RPMI7951 (cell line): ENCODE measurements at regions not wholly inside any gene's neighbourhood (a gene's known extent, or its start where the extent isn't known, plus 50 kb on each side); places are given as distances from the start of the nearest gene placed in this dataset.
"Not testable (repeated sequence)": the region's sequence is repeated elsewhere in the genome, so short reads cannot be mapped to it uniquely, and the experiment has no call there.

Source experiments
- DNase-seq: peaks from one replicate; pipeline ENCODE4 v3.0.0-alpha.2; 2012; ENCODE audit warnings: low read depth

DNA sequence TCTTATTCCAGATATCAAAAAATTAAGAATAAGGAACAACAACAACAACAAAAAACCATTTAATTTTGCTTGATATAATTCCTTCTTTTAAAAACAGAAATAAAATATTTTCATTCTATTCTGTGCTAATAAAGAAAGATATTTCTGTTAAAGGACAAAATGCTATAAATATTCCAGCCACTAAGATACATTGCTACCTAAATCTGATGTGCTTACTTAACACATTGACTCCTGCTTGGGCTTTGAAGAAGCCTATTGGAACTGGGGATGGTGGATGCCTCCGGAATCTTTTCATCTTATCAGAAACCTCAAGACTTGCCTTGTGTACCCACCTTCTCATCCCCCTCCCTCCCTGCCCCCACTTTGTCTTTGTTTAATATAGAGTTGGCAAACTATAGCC is 320.2 kb downstream of the MEX3B start:
- no peak for DNase-seq

DNA sequence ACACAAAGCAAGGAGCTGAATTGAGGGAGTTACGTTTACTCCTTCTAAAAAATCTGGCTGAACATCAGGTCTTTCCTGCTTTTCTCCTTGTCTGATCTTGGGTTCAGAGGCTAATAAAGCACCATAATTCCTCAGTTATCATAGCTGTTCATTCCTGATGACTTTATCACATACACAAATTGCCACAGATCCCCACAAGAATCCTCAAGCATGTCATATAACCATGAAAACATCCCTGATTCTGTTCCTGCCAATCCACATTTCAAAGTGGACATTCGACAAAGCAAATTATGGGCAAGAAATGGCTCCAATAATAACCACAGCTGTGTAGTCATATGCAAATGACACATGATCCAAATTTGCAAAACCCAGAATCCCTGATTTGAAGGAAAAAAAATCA is 321.3 kb downstream of the MEX3B start:
- DNase-seq = no peak

DNA sequence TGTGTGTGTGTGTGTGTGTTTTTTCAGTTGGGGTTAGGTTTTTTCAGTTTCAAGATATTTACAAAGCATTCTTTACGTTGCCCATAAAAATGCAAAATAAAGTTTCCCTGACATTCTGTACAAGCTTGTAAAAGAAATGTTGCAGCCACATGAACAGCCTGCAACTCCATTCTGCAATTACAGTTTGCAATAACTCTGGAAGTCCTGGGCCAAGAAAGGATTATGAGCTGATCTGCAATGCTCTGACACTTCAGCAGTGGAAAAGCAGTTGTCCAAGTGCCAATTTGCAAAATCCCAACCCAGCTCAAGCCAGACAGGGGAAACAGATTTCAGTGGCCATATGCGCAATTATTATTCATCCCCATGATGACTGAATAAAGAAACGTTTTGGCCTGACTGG is 322.1 kb downstream of the MEX3B start:
- no peak for DNase-seq

DNA sequence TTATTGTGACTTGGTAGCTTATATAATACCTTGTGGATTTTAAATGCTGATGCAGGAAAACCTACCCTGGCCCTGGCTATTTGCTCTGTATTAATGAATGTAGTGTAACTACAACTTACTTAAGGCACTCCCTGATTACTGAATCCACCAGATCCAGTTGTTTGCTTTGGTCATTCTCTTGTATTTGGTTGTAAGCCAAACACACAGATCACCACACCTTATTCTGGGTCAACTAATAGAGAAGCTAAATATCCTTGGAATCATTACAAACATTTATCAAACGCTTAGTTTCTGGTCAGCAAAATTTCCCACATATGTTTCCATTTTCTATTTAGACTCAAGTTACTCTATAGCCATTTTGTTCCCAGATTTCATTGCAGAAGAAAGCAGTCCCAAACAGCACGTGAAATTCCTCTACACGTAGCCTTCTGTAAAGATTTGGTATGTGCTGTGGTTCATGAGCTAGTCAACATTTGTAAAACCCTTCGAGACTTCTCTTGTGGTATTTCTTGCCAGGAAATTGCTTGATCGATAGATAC is 322.6 kb downstream of the MEX3B start:
- DNase-seq = no peak

DNA sequence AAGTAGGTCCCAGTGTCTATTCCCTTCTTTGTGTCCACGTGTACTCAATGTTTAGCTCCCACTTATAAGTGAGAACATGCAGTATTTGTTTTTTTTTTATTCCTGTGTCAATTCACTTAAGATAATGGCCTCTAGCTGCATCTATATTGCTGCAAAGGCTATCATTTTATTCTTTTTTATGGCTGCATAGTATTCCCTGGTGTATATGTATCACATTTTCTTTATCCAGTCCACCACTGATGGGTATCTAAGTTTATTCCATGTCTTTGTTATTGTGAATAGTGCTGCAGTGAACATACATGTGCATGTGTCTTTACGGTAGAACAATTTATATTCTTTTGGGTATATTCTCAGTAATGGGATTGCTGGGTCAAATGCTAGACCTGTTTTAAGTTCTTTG is 329.4 kb downstream of the MEX3B start:
- not testable (repeated sequence) for DNase-seq

DNA sequence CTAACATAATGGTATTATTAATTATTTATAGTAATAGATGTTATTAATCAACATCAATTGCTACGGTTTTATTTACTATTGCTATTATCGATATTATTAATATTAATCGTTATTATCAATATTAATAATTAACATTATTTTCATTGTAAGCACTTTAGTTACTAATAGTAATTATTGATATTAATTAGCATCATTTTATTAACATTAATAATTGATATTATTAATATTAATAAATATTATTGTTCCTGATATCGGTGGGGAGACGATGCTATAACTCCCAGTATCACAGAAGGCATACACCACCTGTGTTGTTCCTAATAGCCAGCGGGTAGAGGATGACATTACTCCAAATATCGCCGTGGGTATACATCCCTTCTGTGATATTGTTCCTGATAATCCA is 335.5 kb downstream of the MEX3B start:
- DNase-seq = no peak

DNA sequence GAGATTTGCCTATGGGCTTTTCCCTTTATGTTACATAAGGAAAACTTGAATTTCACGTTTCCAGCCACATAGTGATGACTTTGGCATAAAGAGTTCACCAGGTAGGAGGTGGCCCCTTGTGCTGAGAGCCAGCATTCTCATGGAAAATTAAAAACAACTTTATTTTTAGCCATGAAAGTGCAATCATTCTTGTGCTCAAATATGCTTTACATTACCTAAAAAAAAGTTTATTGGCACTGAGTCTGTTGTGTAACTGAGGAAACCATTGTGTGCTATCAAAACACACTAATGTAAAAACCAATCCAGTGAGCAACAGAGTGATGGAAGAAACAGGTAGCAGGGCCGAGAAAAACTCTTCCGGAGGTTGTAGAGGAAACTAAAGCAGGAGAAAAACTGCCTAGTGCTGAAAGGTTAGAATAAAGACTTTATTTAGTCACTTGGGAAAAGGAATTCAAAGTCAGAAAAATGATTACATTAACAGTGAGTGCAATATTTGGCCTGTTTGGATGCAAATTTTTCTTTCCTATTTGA is 332.9 kb upstream of the TMC3 start:
- DNase-seq = not testable (repeated sequence)

DNA sequence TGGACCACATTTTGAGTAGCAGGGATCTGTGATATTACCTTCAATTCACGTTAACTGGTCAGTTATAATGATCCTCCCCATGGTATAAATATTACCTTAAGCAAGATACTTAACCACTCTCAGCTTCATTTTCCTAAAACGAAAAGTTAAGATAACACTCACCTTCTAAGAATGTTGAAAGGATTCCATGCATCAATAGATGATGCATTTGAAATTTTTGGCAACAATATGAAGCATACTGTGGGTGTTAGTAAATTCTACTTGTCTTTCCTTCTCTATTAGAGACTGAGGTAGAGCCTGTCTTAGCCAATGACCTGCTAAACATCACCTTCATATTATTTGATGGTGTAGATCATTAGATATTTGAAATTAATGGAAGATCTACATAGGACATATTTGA is 331.7 kb upstream of the TMC3 start:
- not testable (repeated sequence) for DNase-seq

DNA sequence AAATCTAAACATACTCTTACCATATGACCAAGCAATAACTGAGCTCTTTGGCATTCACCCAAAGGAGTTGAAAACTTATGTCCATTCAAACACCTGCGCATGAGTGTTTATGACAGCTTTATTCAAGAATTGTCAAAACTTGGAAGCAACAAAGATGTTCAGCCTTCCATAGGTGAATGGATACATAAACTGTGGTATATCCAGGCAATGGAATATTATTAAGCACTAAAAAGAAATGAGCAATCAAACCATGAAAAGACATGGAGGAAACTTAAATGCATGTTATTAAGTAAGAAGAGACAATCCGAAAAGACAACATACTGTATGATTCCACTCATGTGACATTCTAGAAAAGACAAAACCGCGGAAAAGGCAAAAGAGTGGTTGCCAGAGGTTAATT is 312.0 kb upstream of the TMC3 start:
- no peak for DNase-seq

DNA sequence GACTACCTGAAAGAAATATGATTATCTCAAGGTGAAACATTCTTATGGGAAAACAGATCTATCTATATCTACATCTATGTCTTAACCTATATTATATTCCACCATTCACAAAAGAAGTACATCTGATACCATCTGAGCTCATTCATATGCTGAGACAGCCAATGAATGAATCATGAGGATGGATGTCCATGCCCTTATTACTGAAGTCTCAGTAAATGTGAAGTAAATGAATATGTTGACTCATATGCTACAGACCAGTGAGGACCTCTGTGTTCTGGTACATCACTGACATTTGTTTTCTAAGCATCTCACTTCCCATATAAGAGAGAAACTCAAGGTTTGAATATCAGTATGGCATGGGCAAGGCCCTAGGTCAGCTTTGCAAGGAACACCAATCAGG is 311.2 kb upstream of the TMC3 start:
- DNase-seq = no peak

DNA sequence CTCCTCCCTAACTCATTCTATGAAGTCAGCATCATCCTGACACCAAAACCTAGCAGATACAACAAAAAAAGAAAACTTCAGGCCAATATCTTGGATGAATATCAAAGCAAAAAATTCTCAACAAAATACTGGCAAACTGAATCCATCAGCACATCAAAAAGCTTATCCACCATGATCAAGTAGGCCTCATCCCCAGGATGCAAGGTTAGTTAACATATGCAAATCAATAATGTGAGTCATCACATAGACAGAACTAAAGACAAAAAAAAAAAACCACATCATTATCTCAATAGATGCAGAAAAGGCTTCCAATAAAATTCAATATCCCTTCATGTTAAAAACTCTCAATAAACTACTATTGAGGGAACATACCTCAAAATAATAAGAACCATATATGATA is 306.8 kb upstream of the TMC3 start:
- no peak for DNase-seq

DNA sequence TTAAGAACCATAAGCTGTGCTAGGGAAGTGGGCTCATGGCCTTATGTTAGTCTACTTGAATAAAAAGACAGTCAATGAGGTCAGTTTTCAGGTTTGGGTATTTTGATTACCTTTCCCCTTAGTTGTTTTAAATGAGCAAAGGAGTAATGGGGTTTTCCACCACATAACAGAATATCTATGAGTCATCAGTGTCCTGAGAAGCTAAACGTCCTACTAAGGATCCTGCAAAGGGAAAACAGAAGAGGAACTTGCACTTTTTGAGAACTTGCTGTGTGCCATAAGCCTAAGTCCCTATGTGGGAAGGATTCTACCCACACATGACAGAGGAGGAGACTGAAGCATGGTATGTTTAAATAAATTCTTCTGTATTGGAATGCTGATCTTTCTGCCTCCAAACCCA is 292.8 kb upstream of the TMC3 start:
- DNase-seq = no peak

DNA sequence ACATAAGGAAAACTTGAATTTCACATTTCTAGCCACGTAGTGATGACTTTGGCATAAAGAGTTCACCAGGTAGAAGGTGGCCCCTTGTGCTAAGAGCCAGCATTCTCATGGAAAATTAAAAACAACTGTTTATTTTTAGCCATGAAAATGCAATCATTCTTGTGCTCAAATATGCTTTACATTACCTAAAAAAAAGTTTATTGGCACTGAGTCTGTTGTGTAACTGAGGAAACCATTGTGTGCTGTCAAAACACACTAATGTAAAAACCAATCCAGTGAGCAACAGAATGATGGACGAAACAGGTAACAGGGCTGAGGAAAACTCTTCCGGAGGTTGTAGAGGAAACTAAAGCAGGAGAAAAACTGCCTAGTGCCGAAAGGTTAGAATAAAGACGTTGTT is 287.0 kb upstream of the TMC3 start:
- no peak for DNase-seq

DNA sequence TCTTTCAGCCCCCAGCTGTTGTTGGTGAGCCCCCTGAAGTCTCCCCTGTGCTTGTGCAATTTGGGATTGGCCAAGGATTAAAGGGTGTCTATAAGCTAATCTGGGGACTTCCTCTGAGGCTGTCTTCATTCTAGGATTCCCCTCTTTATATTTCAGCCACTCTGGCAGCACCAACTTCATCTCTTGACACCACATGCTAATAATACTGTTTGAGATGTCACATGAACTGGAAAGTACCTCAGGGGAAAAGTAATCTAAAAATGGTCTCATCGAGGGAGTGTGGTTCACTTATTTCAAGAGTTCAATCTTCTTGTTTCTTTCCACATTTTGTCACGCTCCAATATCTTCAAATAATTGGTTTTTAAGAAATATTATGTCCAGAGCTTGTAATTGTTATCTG is 279.2 kb upstream of the TMC3 start:
- no peak for DNase-seq

DNA sequence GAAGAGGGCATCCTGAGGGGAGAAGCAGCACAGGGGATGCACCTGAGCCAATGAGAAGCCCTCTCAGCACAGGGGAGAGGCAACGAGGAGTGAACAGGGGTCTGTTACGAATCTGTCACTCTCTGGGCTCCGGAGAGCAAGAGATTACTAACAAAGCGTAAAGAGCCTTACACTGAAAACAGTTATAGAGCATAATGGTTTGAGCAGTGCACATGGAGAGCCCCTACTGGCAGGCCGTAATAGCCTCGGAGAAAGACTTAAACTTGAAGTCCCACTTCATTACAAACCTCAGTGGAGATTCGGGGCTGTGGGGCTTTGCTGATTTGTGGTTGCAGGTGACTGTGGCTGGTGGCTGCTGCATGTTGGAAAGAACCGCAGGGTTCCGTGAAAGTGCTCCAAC is 271.5 kb upstream of the TMC3 start:
- no peak for DNase-seq

DNA sequence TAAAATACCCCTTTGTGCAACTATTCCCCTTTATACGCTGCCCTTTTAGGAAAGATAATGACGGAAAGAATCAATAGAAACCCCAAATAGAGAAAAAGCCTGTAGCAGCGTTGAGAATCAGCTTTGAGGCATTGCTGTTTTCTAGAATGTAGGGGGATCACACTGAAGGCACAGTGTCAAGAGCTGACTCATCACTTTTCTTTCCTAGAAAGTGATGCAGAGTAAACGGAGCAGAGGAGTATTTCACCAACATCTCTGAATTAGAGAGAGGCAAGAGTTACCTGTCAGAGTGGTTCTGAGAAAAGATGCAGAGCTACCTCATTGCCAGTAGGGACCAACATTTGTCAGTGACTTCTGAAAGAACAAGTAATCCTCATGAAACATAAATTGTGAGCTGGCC is 269.8 kb upstream of the TMC3 start:
- DNase-seq = no peak

DNA sequence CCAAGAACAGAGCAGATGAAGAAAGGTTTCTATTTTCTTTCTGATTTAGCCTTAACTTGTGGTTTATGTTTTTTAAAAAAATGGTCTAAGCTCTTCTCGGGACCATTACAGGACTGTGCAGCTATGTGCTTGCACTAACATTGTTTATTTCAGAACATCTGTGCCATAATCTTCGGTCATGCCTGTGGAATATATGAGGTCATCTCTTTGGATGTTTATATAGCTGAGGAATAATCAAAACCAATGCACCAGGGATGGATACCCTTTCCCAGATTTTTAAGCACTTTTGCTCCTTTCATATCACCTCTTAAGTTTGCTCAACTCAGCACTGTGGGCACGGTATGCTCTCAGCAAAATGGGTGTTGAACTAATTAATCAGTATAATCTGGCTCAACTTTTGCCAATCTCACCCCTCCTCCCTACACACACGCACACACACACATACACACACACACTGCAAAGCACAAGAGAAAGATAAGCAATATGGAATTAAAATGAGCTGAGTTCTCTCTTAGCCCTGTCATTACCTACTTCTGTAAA is 268.5 kb upstream of the TMC3 start:
- no peak for DNase-seq

DNA sequence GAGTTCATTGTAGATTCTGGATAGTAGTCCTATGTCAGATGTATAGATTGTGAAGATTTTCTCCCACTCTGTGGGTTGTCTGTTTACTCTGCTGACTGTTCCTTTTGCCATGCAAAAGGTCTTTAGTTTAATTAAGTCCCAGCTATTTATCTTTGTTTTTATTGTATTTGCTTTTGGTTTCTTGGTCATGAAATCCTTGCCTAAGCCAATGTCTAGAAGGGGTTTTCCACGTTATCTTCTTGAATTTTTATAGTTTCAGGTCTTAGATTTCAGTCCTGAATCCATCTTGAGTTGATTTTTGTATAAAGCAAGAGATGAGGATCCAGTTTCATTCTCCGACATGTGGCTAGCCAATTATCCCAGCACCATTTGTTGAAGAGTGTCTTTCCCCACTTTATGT is 262.1 kb upstream of the TMC3 start:
- DNase-seq = not testable (repeated sequence)

DNA sequence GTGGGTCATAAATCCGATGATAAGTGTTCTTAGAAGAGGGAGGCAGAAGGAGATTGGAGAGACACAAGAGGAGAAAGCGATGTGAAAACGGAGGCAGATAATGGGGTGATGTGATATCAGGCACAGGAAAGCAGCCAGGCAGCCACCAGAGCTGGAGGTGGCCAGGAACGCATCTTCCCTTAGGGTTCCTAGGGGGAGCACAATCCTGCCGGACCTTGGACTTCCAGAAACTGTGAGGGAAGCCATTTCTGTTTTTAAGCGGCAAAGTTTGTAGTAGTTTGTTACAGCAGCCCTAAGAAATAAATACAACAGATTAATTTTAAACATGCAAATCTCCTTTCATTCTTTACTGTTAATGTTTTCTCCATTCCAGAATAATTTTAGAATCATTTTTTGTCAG is 259.9 kb upstream of the TMC3 start:
- no peak for DNase-seq

DNA sequence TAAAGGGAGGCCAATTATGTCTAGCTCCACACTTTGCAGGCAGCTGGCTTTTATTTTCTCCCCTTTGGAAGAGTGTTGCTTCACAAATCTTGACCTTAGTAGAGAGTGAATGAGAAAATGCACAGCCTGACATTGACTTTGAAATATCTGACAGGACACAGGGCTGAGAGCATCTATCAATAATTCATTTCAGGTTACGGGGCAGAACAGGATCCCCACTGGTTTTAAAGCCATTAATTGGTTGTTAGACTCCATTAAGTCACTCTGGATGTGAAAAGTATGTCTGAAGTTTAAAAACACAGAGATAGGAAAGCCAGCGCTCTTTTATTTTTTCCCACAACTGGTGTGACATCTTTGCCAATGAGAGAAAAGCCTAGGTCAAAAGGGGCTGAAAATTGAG is 251.9 kb upstream of the TMC3 start:
- DNase-seq = no peak

DNA sequence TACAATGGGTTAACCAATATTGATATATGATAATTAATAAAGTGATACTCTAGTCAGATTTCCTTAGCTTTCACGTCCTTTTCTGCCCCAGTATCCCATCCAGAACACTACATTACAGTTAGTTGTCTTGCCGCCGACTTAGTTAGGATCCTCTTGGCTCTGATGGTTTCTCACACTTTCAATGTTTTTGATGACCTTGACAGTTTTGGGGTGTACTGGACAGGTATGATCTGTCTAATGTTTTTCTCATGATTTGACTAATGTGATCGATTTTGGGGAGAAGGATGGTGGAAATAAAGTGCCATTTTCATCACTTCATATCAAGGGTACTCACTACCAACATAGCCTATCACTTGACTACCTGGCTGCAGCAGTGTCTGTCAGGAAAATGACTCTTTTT is 245.0 kb upstream of the TMC3 start:
- DNase-seq = no peak

DNA sequence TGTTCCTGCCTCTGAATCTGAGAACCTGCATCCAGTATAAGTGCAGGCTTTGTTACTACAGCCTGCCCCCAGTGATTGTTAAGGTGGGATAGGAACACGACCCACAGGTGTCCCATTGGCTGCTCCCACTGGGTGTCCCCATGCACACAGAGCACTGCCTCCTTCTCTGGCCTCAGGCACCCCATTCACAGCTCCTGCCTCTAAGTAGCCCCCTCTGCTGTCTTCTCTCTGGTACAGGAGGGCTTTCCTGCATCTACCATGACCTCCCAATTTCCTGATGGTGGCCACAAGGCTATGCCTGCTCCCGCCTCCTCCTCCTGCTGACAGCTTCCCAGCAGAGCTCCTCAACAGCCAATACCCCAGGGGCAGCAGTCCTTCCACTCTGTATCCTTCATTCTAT is 238.6 kb upstream of the TMC3 start:
- DNase-seq = no peak

DNA sequence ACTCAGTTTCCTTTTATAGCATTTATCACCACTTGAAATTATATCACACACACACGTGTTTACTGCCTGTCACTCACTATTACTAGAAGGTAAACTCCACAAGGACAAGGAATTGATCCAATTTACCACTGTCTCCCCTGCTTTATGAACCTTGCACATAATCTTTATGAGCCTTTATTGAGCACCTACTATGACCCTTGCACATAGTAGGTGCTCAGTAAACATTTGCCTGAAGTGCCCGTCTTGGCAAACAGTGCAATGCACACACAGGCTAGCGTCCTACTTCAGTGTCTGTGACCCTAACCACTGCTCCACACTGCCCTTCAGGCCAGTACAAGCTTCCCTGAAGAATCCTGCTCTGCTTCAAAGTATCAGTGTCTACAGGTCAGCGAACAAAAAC is 237.7 kb upstream of the TMC3 start:
- DNase-seq = no peak

DNA sequence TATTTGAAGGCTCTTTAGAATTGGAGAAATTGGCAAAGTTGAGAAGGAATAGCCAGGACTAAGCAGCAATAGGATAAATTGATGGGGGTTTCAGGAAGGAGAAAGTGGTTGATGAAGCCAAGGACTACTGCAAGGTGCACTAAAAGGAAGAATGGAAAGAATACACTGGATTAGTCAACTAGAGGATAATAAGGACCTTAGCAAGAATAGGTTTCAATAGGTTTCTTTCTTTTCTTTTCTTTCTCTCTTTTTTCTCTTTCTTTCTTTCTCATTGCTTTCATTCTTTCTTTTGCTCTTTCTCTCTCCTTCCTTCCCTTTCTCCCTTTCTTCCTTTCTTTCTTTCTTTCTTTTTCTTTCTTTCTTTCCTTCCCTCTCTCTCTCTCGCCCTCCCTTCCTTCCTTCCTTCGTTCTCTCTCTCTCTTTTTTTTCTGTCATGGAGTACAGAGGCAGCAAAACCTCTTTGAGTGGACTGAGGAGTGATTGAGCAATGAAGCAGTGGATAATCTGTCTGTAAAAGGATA is 234.4 kb upstream of the TMC3 start:
- DNase-seq = no peak
